ENCODE measurements at regions not wholly inside any gene's neighbourhood (a gene's known extent, or its start where the extent isn't known, plus 50 kb on each side); places are given as distances from the start of the nearest gene placed in this dataset.

DNA sequence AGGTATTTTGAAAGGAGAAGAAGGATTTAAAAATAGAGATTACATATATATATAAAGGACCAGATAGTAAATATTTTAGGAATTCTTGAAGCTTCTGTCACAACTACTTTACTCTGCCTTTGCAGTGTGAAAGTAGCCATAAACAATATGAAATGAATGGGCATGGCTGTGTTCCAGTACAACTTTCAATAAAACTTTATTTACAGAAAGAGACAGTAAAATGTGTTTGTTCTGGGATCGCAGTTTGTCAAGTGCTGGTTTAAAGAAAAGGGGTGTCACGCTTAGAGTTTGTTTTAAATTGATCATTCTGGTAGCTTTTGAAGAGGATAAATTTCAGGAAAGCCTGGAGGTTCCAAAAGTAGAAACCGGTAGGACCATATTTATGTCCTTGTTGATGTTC lies 176.1 kb upstream of the HS3ST1 start:
- no peak for ATAC-seq
- no peak for DNase-seq
- intact Hi-C loops (cut with micrococcal nuclease) = no loop called here

DNA sequence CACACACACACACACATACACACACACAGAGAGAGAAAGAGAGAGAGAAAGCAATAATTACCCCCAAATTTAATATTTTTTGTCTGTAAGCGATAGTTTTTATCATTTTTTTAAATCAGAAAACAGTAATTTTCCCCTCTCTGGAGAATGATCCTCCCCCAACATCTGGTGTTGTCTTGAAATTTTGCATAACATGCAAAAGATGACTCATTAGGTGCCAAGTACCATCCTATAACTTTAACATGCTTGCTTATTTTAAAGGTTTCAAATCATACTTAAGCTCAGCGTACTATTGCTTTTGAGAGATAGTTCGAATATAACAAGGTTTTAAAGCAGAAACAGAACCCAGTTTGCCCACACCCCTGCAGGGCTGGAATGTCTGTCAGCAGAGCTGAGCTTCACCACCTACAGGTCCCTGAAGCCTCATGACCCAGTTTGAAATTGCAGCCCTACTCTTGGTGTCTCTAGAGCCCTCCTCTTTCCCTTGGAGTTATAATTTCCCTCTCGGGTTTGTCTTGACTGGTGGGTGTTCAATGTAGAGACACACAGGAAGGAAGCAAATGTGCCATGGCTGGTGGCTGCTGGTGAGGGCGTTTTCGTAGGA lies 175.0 kb upstream of the HS3ST1 start:
- ATAC-seq (no peak), DNase-seq (no peak)
- intact Hi-C loops (cut with micrococcal nuclease) = no loop called here

DNA sequence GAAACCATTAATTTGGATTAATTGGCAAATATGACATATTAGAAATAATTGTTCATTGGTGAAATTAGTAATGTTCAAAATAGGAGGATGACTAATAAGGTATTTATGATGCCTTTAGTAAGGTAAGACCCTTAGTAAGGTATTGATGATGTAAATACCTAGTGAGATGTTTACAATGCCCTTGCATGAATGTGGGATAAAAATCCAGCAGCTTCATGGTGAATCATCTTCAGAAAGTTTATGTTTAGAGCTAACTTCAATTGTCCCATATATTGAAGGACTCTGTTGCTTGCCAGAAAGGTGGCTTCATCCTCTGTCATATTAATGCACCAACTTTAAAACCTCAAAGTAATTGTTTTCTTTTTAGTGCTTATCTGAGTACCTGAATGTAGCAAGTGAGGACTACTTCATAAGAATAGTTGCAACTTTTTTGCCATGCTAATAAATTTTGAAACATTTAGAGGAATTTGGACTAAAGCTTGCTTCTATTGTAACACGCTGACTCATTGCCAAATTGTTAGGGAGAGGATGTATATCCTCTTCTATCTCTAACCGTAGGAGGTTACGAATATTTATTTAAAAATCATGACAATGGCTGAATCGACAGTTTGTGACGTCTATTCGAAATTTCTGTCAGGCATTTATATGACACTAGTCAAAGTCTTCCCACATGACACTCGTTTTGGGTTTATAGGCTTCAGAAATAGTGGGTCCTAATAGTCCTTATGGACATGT lies 174.1 kb upstream of the HS3ST1 start:
- intact Hi-C loops (cut with micrococcal nuclease) = no loop called here
- DNase-seq = no peak
- ATAC-seq = no peak

DNA sequence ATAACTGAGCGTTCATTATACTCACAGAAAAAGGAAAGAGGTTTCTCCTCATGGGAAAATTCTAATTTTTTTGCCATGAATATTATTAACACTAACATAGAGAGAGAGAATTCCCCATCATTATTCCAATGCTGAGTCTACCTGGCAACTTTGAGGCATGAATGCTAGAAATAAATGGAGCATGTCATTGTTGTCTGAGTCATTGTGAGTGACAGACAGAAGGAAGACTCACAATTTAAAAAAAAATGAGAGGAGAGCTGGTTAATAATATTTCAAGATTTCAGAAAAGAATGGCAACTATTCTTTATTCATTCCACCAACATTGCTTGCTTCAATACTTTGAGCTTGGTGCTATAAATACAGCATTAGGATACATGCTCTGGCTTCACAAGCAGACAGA lies 170.4 kb upstream of the HS3ST1 start:
- no peak for DNase-seq
- intact Hi-C loops (cut with micrococcal nuclease) = no loop called here
- no peak for ATAC-seq

DNA sequence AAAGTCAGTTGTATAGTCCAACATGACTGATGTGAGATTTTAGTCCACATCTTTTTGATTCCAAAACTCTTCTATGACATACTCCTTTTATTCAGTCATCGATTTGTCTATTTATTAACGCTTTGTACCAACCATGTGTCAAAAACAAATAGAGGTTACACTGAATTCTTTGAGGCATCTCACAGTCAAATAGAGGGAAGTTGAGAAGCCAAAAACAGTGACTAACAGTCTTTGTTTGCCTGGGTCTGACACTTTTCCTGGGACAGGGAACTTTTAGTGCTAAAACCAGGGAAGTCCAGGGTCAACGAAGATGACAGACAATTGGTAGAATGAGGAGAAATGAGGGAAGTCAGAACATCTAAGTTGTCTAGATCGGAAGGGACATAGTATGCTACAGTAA lies 169.9 kb upstream of the HS3ST1 start:
- intact Hi-C loops (cut with micrococcal nuclease) = no loop called here
- no peak for ATAC-seq
- DNase-seq = no peak

DNA sequence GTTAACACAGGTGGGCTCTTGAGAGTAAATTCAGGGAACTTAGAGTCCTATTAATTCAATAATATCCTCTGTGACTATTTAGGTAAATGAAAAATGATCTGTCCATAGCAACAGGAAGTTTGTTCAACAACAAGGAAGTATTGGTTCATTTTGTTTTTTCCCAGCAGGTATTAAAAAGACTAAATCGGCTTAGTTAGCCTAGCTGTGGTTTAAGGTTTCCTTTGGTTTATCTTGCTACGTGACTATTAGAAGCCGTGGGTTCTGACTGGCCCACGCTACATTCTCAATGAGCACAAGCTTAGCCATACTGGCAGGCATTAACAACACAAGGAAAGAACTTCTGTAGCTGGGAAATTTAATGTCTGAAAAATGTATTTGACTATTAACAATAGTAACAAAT lies 168.8 kb upstream of the HS3ST1 start:
- no peak for DNase-seq
- ATAC-seq = no peak
- intact Hi-C loops (cut with micrococcal nuclease) = no loop called here

DNA sequence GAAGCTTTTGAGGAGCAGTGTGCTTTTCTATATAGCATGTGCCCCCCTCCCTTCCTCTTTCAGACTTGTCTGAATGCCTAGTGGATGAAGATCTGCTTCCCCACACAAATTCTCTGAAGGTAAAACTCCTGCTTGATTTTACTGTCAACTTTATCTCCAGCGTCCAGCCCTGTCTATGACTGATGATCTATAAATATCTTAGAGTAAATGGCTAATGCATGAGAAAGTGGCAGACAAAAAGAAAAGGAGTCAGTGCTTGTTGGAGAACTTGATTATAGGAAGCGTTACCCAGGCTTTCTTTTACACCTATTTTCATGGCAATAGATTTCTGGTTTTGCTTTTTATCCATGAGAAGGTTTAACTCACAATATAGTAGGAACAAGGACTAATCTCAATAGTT lies 168.3 kb upstream of the HS3ST1 start:
- DNase-seq (no peak), ATAC-seq (peak; percentile 63)
- intact Hi-C loops (cut with micrococcal nuclease) = no loop called here

DNA sequence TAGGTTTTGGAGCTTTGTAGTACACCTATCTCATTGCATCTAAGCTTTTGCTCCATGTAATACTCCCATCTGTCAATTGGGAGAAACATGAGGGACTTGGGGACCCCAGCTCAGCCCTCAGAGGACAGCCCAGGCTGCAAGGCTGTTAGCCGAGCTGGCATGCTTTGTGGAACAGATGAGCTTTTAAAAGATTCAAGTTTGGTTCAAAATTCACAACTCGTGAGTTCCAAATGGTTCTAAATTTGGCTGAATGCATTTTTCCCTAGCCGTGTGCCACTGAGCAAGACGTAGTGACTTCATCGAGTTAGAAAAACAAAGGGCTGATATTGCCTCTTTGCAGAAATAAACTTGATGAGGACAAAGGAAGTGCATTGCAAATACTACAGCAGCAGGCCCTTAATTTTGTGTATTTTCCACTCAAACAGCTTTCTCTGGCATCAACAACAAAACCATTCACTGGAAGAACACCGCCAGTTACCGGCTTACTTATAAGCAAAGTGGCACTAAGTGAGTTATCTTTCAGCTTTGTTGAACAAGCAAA lies 165.0 kb upstream of the HS3ST1 start:
- intact Hi-C loops (cut with micrococcal nuclease) = no loop called here
- DNase-seq = no peak
- no peak for ATAC-seq

DNA sequence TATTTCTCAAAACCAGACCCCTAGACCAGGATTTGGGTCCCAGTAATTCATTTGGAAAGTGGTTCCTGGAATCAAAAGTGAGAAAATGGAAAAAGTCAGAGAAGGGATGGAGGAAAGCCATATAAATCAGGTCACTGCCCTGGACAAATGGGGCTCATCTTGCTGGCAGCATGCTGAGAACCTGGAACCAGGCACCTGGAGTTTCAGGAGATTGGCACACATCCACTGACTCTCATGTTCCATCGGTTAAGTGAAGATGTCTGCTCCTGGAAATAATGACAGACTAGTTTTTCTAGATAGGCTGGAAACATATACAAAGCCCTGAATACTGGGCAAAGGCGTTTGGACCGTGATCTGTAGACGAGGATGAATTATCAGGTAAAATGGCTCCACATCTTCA lies 163.6 kb upstream of the HS3ST1 start:
- no peak for DNase-seq
- no peak for ATAC-seq
- intact Hi-C loops (cut with micrococcal nuclease) = no loop called here

DNA sequence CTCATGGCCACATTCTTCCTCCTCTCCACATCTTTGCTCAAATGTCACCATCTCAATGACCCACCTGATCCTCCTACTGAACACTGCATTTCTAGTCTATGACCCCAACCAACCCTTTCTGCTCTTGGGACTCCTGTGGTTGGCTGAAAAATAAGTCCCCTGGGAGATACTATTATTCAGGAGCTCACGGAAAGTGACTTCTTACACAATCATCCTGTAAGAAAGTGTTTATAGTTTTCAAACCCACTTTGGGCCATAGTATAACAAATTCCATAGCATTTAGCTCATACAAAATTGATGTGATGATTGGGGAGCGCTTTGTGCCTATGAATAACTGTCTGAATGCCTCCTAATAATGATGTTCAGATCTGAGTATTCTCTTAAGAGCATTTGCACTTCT lies 161.4 kb upstream of the HS3ST1 start:
- ATAC-seq = no peak
- intact Hi-C loops (cut with micrococcal nuclease) = no loop called here
- no peak for DNase-seq

DNA sequence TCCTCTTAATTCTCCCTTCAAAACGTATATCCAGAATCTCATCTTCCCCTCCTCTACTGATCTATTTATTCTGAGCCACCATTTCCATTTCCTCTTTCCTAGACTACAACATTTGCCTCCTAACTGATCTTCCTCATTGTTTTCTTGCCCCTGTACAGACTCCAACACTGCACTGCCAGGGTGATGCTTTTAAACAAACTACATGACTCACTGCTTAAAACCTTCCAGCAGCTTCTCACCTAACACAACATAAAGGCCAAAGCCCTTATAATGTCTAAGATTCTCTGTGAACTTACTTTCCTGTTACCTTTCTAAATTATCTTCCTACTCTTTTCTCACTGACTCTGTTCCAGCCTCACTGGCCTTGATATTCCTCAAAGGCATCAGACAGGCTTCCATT lies 161.0 kb upstream of the HS3ST1 start:
- DNase-seq (no peak), ATAC-seq (no peak)
- intact Hi-C loops (cut with micrococcal nuclease) = no loop called here

DNA sequence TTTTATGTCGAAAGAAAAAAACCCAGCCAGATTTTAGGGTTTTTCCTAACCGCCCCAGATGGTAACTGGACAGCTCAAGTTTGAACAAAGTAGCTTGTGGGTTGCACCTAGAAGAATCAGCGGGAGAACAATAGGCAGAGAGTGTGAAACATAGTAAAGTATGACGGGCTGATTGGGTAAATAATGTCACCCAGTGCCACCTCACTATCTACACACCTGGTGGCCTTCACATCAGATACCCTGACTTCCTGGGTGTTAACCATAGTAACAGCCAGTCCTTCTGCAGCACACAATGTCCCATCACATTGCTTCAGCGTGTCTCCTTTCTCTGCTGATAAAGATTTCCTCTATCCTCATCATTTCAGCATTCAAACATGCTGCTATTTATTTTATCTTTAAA lies 159.1 kb upstream of the HS3ST1 start:
- intact Hi-C loops (cut with micrococcal nuclease) = no loop called here

DNA sequence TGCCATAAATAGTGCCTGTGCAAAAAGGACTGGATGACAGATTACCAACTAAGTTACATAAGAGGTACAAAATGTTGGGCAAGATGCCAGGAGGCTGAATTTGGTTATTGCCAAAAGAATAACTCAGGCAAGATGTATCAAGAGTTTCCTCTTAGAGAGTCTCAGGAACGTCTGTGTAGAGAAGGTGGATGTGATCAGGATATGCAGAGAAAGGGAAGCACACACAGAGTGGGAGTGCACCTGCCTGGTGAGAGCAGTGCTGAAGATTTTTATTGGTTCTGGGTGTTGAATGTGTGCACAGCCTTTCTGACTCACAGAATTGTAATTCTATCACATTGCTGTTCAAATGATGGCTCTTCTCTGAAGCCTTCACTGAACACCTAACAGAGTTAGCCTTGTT lies 156.8 kb upstream of the HS3ST1 start:
- intact Hi-C loops (cut with micrococcal nuclease) = no loop called here
- DNase-seq (no peak), ATAC-seq (no peak)

More for the DNA sequence above, 159.1 kb upstream of the HS3ST1 start:
- DNase-seq (no peak), ATAC-seq (no peak)

DNA sequence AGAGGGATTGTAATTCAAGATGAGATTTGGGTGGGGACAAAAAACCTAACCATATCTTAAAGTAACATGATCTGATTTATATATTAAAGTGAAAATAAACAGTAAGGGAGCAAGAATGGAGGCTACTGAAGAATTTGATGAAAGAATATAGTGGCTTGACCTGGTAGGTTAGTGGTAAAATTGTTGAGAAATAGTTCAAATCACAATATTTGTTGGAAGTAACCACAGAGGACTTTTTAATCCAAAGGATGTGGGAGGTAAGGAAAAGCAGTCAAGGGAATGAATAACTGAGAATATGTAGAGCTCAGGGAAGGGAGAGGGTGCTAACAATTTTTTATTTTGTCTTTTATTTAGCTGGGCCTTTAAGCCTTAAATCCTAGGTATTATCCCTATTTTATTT lies 139.8 kb upstream of the HS3ST1 start:
- no peak for DNase-seq
- ATAC-seq = no peak
- intact Hi-C loops (cut with micrococcal nuclease) = no loop called here

DNA sequence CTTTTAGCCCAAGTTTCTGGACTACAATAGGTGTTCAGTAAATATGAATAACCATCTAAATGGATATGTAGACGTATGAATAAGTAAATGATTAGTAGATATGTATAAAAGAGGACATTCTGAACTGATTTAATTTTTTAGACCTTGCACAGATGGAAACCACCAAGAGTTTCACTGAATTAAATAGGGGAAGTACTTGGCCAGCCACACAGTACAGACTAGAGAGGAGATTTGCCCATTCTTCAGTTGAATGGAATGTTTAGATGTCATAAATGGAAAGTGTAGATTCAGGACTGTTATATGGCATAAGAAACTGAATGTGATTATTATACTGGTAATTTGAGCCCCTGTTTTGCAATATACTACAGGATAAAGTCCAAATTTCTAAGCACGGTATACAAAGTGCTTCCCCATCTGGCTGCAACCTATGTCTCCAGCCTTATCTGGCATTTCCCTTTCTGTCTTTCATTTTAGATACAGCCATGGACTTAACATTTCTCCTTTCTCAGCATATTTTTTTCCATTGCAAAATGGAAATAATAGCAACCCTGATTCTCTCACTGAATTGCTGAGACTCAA lies 137.8 kb upstream of the HS3ST1 start:
- DNase-seq (no peak), ATAC-seq (no peak)
- intact Hi-C loops (cut with micrococcal nuclease) = no loop called here

DNA sequence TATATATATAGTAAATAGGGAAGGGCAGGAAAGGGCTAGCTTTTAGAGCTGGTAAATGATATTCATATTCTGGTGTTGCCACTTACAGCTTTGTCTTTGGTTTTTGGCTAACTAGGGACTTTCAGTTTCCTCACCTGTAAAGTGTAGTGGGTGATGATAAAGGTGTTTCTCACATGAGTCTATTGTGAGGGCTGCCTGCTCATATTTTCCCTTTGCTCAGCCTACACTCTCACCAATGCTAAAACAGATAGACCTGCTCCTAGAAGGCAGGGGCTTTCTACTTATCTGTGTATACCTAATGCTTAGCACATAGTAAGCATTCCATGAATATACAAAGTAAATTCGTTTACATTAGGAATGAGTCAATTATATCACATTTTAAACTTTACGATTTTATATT lies 137.2 kb upstream of the HS3ST1 start:
- ATAC-seq = no peak
- no peak for DNase-seq
- intact Hi-C loops (cut with micrococcal nuclease) = no loop called here

DNA sequence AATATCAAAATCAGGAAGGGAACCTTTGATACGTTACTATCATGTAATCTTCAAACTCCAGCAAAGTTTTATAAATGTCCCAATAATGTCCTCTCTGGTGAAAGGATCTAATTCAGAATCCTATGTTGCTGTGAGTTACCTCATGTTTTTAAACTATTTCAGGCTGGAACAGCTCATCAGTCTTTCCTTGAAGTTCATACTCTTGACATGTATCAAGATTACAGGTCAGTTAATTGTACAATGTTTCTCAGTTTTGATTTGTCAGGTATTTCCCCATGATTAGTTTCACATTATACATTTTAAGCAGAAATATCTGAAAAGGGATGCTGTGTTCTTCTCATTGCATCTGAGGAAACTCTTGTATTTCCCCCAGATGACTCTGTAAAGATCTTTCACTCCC lies 136.5 kb upstream of the HS3ST1 start:
- ATAC-seq = no peak
- intact Hi-C loops (cut with micrococcal nuclease) = no loop called here
- DNase-seq = no peak

DNA sequence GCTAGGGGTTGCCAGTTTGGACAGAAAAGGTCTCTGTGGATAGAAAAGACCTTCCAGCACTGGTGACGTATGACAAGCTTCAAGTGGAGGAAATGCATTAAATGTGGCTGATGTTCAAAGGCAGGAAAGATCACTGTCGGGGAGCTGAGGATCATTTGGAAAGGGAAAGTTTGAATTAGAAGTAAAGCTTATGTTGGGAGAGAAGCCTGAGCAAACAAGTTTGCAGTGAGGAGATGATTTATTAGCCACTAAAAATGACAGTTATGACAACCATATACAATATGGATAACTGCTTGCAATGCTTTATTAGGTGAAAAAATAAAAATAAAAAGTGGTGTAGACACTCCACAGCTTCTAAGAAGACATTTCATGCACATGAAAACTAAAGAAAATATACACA lies 135.3 kb upstream of the HS3ST1 start:
- DNase-seq = no peak
- intact Hi-C loops (cut with micrococcal nuclease) = no loop called here
- no peak for ATAC-seq

DNA sequence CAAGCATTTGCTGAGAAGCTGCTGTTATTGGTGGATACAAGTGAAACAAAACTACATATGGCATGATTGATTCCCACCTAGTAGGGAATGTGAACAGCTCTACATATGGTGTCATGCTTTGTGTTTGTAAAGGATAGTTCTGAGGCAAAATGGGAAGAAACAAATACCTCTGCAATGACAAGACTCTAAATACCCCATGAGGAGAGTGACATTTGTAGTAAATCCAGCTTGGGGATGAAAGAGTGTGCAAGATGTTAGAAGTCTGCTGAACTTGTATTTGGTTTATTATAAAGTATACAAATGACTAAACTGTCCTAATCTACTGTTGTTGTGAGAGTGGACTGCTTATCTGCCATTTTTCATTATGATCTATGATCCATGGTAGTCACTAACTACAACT lies 120.8 kb upstream of the HS3ST1 start:
- intact Hi-C loops (cut with micrococcal nuclease) = no loop called here
- ATAC-seq = no peak

DNA sequence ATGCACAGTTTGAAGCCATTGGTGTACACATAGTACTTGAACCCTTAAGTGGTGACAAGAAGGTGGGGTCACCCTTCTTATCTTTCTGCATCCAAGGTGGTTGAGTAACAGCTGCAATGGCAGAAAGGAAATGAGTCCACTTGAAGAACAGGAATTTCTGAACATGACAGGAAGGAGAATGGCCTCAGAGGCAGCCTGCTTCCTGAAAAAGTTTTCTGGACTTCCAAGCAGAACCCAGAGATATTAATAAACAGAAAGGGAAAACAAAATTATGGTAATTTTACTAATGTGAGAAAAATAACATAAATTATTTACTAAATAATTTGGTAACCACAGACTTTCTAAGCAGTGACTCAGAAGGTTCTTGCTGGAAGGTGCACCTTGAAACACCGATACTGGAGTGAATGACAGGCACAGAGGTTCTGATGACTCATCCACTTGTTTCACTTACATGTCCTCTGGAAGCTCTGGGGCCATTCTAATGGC lies 119.9 kb upstream of the HS3ST1 start:
- ATAC-seq (no peak), DNase-seq (no peak)
- intact Hi-C loops (cut with micrococcal nuclease) = no loop called here

More for the DNA sequence above, 120.8 kb upstream of the HS3ST1 start:
- DNase-seq = no peak
